BE2C (cell line): ENCODE measurements at regions not wholly inside any gene's neighbourhood (a gene's known extent, or its start where the extent isn't known, plus 50 kb on each side); places are given as distances from the start of the nearest gene placed in this dataset.

Source experiments
- DNase-seq: peaks from one replicate; pipeline ENCODE4 v3.0.0-alpha.2; 2020
- H3K27me3 ChIP-seq: fragments of 250-450 bp; sonication (Bioruptor Pico); 2 replicates; pipeline ENCODE4 v1.5.1; 2020; ENCODE audit warnings: mild to moderate bottlenecking
- H3K36me3 ChIP-seq: fragments of 250-450 bp; sonication (Bioruptor Pico); 2 replicates; pipeline ENCODE4 v1.5.1; 2020; ENCODE audit warnings: mild to moderate bottlenecking
- H3K4me1 ChIP-seq: fragments of 250-450 bp; sonication (Bioruptor Pico); 2 replicates; pipeline ENCODE4 v1.5.1; 2020
- H3K4me3 ChIP-seq: 2 replicates; pipeline ENCODE4 v1.5.1; 2011; ENCODE audit warnings: low read depth, low read length
- H3K9me3 ChIP-seq: fragments of 250-450 bp; sonication (Bioruptor Pico); 2 replicates; pipeline ENCODE4 v1.5.1; 2020
- CTCF ChIP-seq: IDR thresholded peaks from 2 replicates; pipeline ENCODE4 v1.5.1; 2012; ENCODE audit warnings: mild to moderate bottlenecking, low read depth, low read length

DNA sequence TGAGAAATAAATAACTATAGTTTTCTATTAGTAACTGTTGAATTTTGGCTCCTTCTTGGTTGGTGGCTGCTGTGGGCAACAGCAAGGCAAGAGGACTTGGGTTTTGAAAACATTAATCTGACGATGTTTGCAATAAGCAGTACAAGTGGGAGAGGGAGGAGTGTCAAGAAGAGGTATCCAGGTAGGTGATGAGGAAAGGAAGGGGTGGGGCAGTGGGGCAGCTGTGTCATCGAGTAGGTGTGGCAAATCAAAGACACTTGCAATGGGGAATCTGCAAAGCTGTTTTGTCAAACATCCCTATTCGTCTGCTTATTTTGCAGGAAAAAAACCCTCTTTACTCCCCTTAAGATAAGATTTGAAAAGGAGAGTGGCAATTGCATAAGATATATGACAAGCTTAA, 171.9 kb upstream of the MAP3K7 start:
- no peak overlapping the region for H3K4me3 ChIP-seq
- H3K36me3 ChIP-seq = no peaks in the 10 kb centered on the region
- no peak for DNase-seq

GRCh38 chr6:90753820-90754643, 167.2 kb upstream of the MAP3K7 start:
- Histone ChIP-seq H3K4me3 (no peak overlapping the region), H3K27me3 (no peaks in the 10 kb centered on the region), H3K4me1 (no peaks in the 10 kb centered on the region), H3K36me3 (no peaks in the 10 kb centered on the region), H3K9me3 (no peaks in the 10 kb centered on the region)
- no peak for DNase-seq
- TF ChIP-seq CTCF = no peak

More for the DNA sequence above, 171.9 kb upstream of the MAP3K7 start:
- Histone ChIP-seq H3K4me1 (no peaks in the 10 kb centered on the region), H3K9me3 (no peaks in the 10 kb centered on the region), H3K27me3 (peaks cover 6% of the 10 kb centered on the region; the same call in 1 of the 2 replicates)
- no peak for TF ChIP-seq CTCF

GRCh38 chr6:90739802-90740201, 152.9 kb upstream of the MAP3K7 start:
- H3K36me3 ChIP-seq = no peaks in the 10 kb centered on the region

DNA sequence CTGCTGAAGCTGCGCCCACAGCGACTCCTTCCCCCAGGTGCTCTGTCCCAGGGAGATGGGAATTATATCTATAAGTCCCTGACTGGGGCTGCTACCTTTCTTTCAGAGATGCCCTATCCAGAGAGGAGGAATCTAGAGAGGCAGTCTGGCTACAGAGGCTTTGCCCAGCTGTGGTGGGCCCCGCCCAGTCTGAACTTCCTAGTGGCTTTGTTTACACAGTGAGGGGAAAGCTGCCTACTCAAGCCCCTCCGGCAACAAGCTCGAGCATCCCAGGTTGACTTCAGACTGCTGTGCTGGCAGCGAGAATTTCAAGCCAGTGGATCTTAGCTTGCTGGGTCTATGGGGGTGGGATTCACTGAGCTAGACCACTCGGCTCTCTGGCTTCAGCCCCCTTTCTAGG, 152.5 kb upstream of the MAP3K7 start:
- no peak for DNase-seq
- Histone ChIP-seq H3K36me3 (no peaks in the 10 kb centered on the region), H3K9me3 (no peaks in the 10 kb centered on the region), H3K27me3 (no peaks in the 10 kb centered on the region), H3K4me3 (no peak overlapping the region), H3K4me1 (no peaks in the 10 kb centered on the region)
- TF ChIP-seq CTCF = no peak

More at GRCh38 chr6:90739802-90740201, 152.9 kb upstream of the MAP3K7 start:
- H3K9me3 ChIP-seq = no peaks in the 10 kb centered on the region
- DNase-seq = no peak
- H3K4me1 ChIP-seq = no peaks in the 10 kb centered on the region
- H3K27me3 ChIP-seq = no peaks in the 10 kb centered on the region
- TF ChIP-seq CTCF = no peak
- H3K4me3 ChIP-seq = no peak overlapping the region

GRCh38 chr6:90730151-90730673, 143.3 kb upstream of the MAP3K7 start:
- Histone ChIP-seq H3K9me3 (no peaks in the 10 kb centered on the region), H3K36me3 (no peaks in the 10 kb centered on the region), H3K4me1 (no peaks in the 10 kb centered on the region), H3K27me3 (no peaks in the 10 kb centered on the region), H3K4me3 (no peak overlapping the region)
- no peak for DNase-seq
- no peak for TF ChIP-seq CTCF

DNA sequence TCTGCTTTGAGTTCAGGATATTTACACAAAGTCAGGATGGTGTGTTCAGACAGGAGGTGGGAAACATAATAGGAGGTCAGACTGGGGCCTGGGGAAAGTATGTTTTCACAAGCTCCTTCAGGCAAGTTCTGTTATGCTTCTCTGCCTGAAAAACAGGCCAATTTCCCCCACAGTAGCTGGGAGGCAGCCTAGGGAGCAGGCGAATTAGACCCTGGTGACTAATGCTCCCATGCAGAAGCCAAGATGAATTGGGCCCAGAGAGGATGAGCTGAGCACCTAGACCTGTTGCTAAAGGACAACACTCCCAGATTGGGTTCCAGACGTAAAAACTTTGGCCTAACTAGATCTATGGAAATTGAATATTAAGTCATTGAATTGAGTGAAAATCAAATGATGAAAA, 142.2 kb upstream of the MAP3K7 start:
- no peak for TF ChIP-seq CTCF
- no peaks in the 10 kb centered on the region for H3K27me3 ChIP-seq
- H3K9me3 ChIP-seq = no peaks in the 10 kb centered on the region
- H3K36me3 ChIP-seq = no peaks in the 10 kb centered on the region
- no peaks in the 10 kb centered on the region for H3K4me1 ChIP-seq
- no peak overlapping the region for H3K4me3 ChIP-seq
- DNase-seq = no peak
